OCI-LY3 (cell line): ENCODE measurements at regions not wholly inside any gene's neighbourhood (a gene's known extent, or its start where the extent isn't known, plus 50 kb on each side); places are given as distances from the start of the nearest gene placed in this dataset.

Experiments
- EZH2phosphoT487 ChIP-seq: fragments of 200-600 bp; shearing (Covaris generic); IDR thresholded peaks from 2 replicates; pipeline ENCODE4 v1.6.1; 2018; ENCODE audit warnings: antibody characterized with exemption, mixed run types, low read depth
- TF ChIP-seq, protein P1 (sequence below): fragments of 200-600, 300-600 bp; sonication (generic); IDR thresholded peaks from 2 replicates; pipeline ENCODE4 v1.5.1; 2014; ENCODE audit warnings: antibody characterized with exemption, low read length, low read depth

DNA sequence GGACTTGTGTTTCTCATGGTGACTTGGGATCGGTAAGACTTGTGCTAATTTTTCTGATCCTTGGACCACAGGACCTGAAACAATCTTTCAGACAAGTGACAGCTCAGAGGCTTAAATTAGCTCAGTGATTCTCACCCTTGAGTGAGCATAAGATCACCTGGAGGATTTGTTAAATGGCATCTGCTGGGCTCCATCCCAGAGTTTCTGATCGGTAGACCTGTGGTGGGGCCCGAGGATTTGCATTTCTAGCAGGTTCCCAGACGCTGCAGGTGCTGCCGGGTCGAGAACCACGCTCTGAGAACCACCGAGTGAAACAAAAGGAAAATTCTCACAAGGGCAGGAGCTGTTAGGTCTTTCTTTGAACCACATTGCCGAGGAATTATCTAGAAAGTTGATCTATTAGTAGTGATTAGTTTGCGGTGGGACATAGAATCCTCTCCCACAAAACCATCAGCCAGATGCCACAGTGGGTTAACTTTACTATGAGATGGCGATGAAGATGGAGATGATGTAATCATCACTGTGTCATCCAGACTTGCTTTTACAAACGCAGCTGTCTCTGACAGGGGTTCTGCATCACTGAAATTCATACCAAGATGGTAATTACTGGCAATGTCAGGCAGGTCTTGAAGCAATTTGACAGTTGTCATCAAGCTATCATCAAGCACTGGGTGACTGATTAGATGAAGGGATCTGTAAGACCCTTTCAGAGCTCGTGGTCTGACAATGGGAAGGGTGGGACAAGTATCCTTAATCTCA, 184.0 kb downstream of the AACS start:
- TF ChIP-seq, protein P1, sequence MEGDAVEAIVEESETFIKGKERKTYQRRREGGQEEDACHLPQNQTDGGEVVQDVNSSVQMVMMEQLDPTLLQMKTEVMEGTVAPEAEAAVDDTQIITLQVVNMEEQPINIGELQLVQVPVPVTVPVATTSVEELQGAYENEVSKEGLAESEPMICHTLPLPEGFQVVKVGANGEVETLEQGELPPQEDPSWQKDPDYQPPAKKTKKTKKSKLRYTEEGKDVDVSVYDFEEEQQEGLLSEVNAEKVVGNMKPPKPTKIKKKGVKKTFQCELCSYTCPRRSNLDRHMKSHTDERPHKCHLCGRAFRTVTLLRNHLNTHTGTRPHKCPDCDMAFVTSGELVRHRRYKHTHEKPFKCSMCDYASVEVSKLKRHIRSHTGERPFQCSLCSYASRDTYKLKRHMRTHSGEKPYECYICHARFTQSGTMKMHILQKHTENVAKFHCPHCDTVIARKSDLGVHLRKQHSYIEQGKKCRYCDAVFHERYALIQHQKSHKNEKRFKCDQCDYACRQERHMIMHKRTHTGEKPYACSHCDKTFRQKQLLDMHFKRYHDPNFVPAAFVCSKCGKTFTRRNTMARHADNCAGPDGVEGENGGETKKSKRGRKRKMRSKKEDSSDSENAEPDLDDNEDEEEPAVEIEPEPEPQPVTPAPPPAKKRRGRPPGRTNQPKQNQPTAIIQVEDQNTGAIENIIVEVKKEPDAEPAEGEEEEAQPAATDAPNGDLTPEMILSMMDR = no peak
- TF ChIP-seq EZH2phosphoT487 = no peak
